ENCODE measurements at regions not wholly inside any gene's neighbourhood (a gene's known extent, or its start where the extent isn't known, plus 50 kb on each side); places are given as distances from the start of the nearest gene placed in this dataset.

- no peak for TF ChIP-seq ZNF565 (CRISPR knock-in tag; conservative IDR thresholded peaks at IDR 0.05; ENCODE audit: low read depth)
- no peak for TF ChIP-seq PATZ1 (CRISPR knock-in tag; IDR thresholded peaks at IDR 0.05; ENCODE audit: borderline replicate concordance)
- no peak for TF ChIP-seq TCF4 (CRISPR knock-in tag; IDR thresholded peaks at IDR 0.05; ENCODE audit: borderline replicate concordance)
- no peak for TF ChIP-seq ZFP30 (CRISPR knock-in tag; IDR thresholded peaks at IDR 0.05)
- no peak for TF ChIP-seq ZNF8 (CRISPR knock-in tag; IDR thresholded peaks at IDR 0.05)
- no peak for TF ChIP-seq BACH2 (CRISPR knock-in tag; IDR thresholded peaks at IDR 0.05; ENCODE audit: borderline replicate concordance)
Measured at GRCh38 chr4:112832493-112832892, 195.6 kb downstream of the LARP7 start.
